ENCODE measurements at regions not wholly inside any gene's neighbourhood (a gene's known extent, or its start where the extent isn't known, plus 50 kb on each side); places are given as distances from the start of the nearest gene placed in this dataset.

- Histone ChIP-seq H3K4me1 (no peaks in the 10 kb centered on the region), H3K27me3 (no peaks in the 10 kb centered on the region), H3K36me3 (no peaks in the 10 kb centered on the region), H3K4me3 (no peak overlapping the region), H3K9me3 (no peaks in the 10 kb centered on the region), H3K27ac (no peak overlapping the region)
- no peak for ATAC-seq
- TF ChIP-seq POLR2AphosphoS5 (IDR thresholded peaks at IDR 0.05): no peak
- no peak for TF ChIP-seq POLR2A (IDR thresholded peaks at IDR 0.05)
- TF ChIP-seq EP300 (IDR thresholded peaks at IDR 0.05): no peak
- no peak for TF ChIP-seq CTCF (IDR thresholded peaks at IDR 0.05)
- 44 to 100% methylated on average over 1 of the region's 1 CpG for WGBS, 2 donors (ENCODE audit: low coverage in 1 of 2)
These were observed 347.9 kb downstream of the CDH9 start for GRCh38 chr5:26690511-26690910.

GRCh38 chr5:26681861-26682260 lies 356.5 kb downstream of the CDH9 start:
- no peak overlapping the region for H3K4me3 ChIP-seq
- WGBS, 2 donors (ENCODE audit: low coverage in 1 of 2): 40 to 42% methylated on average over 1 of the region's 1 CpG
- no peaks in the 10 kb centered on the region for H3K27me3 ChIP-seq
- no peaks in the 10 kb centered on the region for H3K9me3 ChIP-seq
- no peaks in the 10 kb centered on the region for H3K36me3 ChIP-seq
- TF ChIP-seq POLR2AphosphoS5 (IDR thresholded peaks at IDR 0.05) (no peak), EP300 (IDR thresholded peaks at IDR 0.05) (no peak), POLR2A (IDR thresholded peaks at IDR 0.05) (no peak), CTCF (IDR thresholded peaks at IDR 0.05) (no peak)
- ATAC-seq: no peak
- H3K27ac ChIP-seq: no peak overlapping the region
- H3K4me1 ChIP-seq: no peaks in the 10 kb centered on the region

GRCh38 chr5:26674846-26675245 lies 363.5 kb downstream of the CDH9 start:
- TF ChIP-seq POLR2AphosphoS5 (IDR thresholded peaks at IDR 0.05) (no peak), POLR2A (IDR thresholded peaks at IDR 0.05) (no peak), CTCF (IDR thresholded peaks at IDR 0.05) (no peak)
- Histone ChIP-seq H3K4me3 (no peak overlapping the region), H3K27ac (no peak overlapping the region), H3K27me3 (no peaks in the 10 kb centered on the region), H3K9me3 (no peaks in the 10 kb centered on the region), H3K4me1 (no peaks in the 10 kb centered on the region), H3K36me3 (no peaks in the 10 kb centered on the region)
- ATAC-seq: no peak
- 60 to 62% methylated on average over 7 to 8 of the region's 8 CpGs for WGBS, 2 donors (ENCODE audit: low coverage in 1 of 2)

- Histone ChIP-seq H3K36me3 (no peaks in the 10 kb centered on the region), H3K27me3 (no peaks in the 10 kb centered on the region), H3K4me1 (no peaks in the 10 kb centered on the region), H3K27ac (no peak overlapping the region), H3K9me3 (no peaks in the 10 kb centered on the region), H3K4me3 (no peak overlapping the region)
- WGBS, 2 donors (ENCODE audit: low coverage in 1 of 2): 88% methylated on average over 3 of the region's 25 CpGs; no CpG with 5 or more reads in 1 of the 2 donors
- TF ChIP-seq EP300 (IDR thresholded peaks at IDR 0.05) (no peak), CTCF (IDR thresholded peaks at IDR 0.05) (no peak), POLR2A (IDR thresholded peaks at IDR 0.05) (no peak), POLR2AphosphoS5 (IDR thresholded peaks at IDR 0.05) (no peak)
- ATAC-seq: peak; percentile 19
These were observed 368.9 kb downstream of the CDH9 start for GRCh38 chr5:26669523-26669922.

- H3K4me3 ChIP-seq: no peak overlapping the region
- H3K27me3 ChIP-seq: no peaks in the 10 kb centered on the region
- no peaks in the 10 kb centered on the region for H3K36me3 ChIP-seq
- no peak overlapping the region for H3K27ac ChIP-seq
- no peak for ATAC-seq
- H3K4me1 ChIP-seq: no peaks in the 10 kb centered on the region
- WGBS, 2 donors (ENCODE audit: low coverage in 1 of 2): 82 to 100% methylated on average over 8 to 13 of the region's 14 CpGs
- no peaks in the 10 kb centered on the region for H3K9me3 ChIP-seq
- no peak for TF ChIP-seq EP300 (IDR thresholded peaks at IDR 0.05)
- no peak for TF ChIP-seq POLR2A (IDR thresholded peaks at IDR 0.05)
- TF ChIP-seq POLR2AphosphoS5 (IDR thresholded peaks at IDR 0.05): no peak
- no peak for TF ChIP-seq CTCF (IDR thresholded peaks at IDR 0.05)
These were observed 369.4 kb downstream of the CDH9 start for GRCh38 chr5:26669031-26669430.

All from gastroesophageal sphincter (tissue), 4 donors.